OCI-LY1 (cell line): ENCODE measurements at regions not wholly inside any gene's neighbourhood (a gene's known extent, or its start where the extent isn't known, plus 50 kb on each side); places are given as distances from the start of the nearest gene placed in this dataset.

Experiments used
- H2AFZ ChIP-seq: fragments of 200-600 bp; sonication (generic), shearing (Covaris generic); 2 replicates; pipeline ENCODE4 v1.6.0; 2014; ENCODE audit warnings: antibody characterized with exemption, mild to moderate bottlenecking, low read length
- H3F3A ChIP-seq: fragments of 200-600 bp; sonication (generic), shearing (Covaris generic); 2 replicates; pipeline ENCODE4 v1.6.0; 2014; ENCODE audit warnings: mild to moderate bottlenecking, antibody characterized with exemption, low read length, moderate library complexity; ENCODE audit not compliant: insufficient read depth
- H3K27ac ChIP-seq: fragments of 200-600 bp; sonication (generic); 2 replicates; pipeline ENCODE4 v1.5.1; 2014; ENCODE audit warnings: low read length, mixed run types, mild to moderate bottlenecking, low read depth; ENCODE audit not compliant: poor library complexity, severe bottlenecking
- H3K27me3 ChIP-seq: fragments of 200-600 bp; sonication (generic); 2 replicates; pipeline ENCODE4 v1.6.0; 2014; ENCODE audit warnings: antibody characterized with exemption, mild to moderate bottlenecking, low read length, moderate library complexity; ENCODE audit not compliant: insufficient read depth
- H3K36me3 ChIP-seq: fragments of 200-600 bp; sonication (generic); 2 replicates; pipeline ENCODE4 v1.6.1; 2014; ENCODE audit warnings: mild to moderate bottlenecking, antibody characterized with exemption, low read length, moderate library complexity, mixed read lengths; ENCODE audit not compliant: insufficient read depth
- H3K4me1 ChIP-seq: fragments of 200-600 bp; sonication (generic); 2 replicates; pipeline ENCODE4 v1.5.1; 2014; ENCODE audit warnings: mild to moderate bottlenecking, low read length, moderate library complexity; ENCODE audit not compliant: insufficient read depth, severe bottlenecking
- H3K4me2 ChIP-seq: fragments of 200-600 bp; sonication (generic), shearing (Covaris generic); 2 replicates; pipeline ENCODE4 v1.6.1; 2014; ENCODE audit warnings: low read length
- H3K4me3 ChIP-seq: fragments of 200-600 bp; sonication (generic); 2 replicates; pipeline ENCODE4 v1.5.1; 2014; ENCODE audit warnings: low read length, low read depth, mild to moderate bottlenecking, mixed read lengths; ENCODE audit not compliant: poor library complexity, severe bottlenecking
- H3K79me2 ChIP-seq: fragments of 200-600 bp; shearing (Covaris generic); 2 replicates; pipeline ENCODE4 v1.6.1; 2016; ENCODE audit warnings: mixed run types, low read length, mixed read lengths; ENCODE audit not compliant: insufficient read depth
- H3K9ac ChIP-seq: fragments of 200-600 bp; sonication (generic), shearing (Covaris generic); 2 replicates; pipeline ENCODE4 v1.6.1; 2014; ENCODE audit warnings: mild to moderate bottlenecking, low read length, mixed read lengths
- H3K9me2 ChIP-seq: fragments of 200-600 bp; sonication (generic), shearing (Covaris generic); 2 replicates; pipeline ENCODE4 v1.6.1; 2014; ENCODE audit warnings: low read depth, mild to moderate bottlenecking, low read length, mixed read lengths
- H3K9me3 ChIP-seq: fragments of 200-600 bp; shearing (Covaris generic); 2 replicates; pipeline ENCODE4 v1.6.1; 2014; ENCODE audit warnings: low read length, mixed read lengths
- H4K20me1 ChIP-seq: fragments of 200-600 bp; sonication (generic), shearing (Covaris generic); 2 replicates; pipeline ENCODE4 v1.6.0; 2016; ENCODE audit warnings: mild to moderate bottlenecking, low read length; ENCODE audit not compliant: insufficient read depth
- CTCF ChIP-seq: fragments of 200-600 bp; sonication (generic), shearing (Covaris generic); IDR thresholded peaks from 2 replicates; pipeline ENCODE4 v1.5.1; 2017; ENCODE audit warnings: mild to moderate bottlenecking, antibody characterized with exemption, low read length, moderate library complexity, mixed read lengths
- EZH2 ChIP-seq: fragments of 200-600 bp; sonication (generic), shearing (Covaris generic); IDR thresholded peaks from 2 replicates; pipeline ENCODE4 v1.8.0; 2017; ENCODE audit warnings: borderline replicate concordance, mixed run types, mild to moderate bottlenecking, antibody characterized with exemption, low read length, moderate library complexity, mixed read lengths

- Histone ChIP-seq H3K4me1 (no peaks in the 10 kb centered on the region), H3K79me2 (no peaks in the 10 kb centered on the region), H3F3A (no peaks in the 10 kb centered on the region), H3K27me3 (no peaks in the 10 kb centered on the region), H3K27ac (no peak overlapping the region), H3K4me2 (no peak overlapping the region), H3K9me3 (no peaks in the 10 kb centered on the region), H3K36me3 (no peaks in the 10 kb centered on the region), H3K9me2 (no peaks in the 10 kb centered on the region), H2AFZ (no peak overlapping the region), H4K20me1 (no peaks in the 10 kb centered on the region), H3K4me3 (no peak overlapping the region), H3K9ac (no peak overlapping the region)
- TF ChIP-seq EZH2 (no peak), CTCF (no peak)
Measured at GRCh38 chr18:27349284-27349882, 164.3 kb upstream of the CHST9 start.

GRCh38 chr18:27331606-27332005 is 146.5 kb upstream of the CHST9 start:
- Histone ChIP-seq H3K36me3 (no peaks in the 10 kb centered on the region), H3K4me1 (no peaks in the 10 kb centered on the region), H3K4me3 (no peak overlapping the region), H3K9me2 (no peaks in the 10 kb centered on the region), H3K27me3 (no peaks in the 10 kb centered on the region), H3K9me3 (no peaks in the 10 kb centered on the region), H3K4me2 (no peak overlapping the region), H4K20me1 (no peaks in the 10 kb centered on the region), H3F3A (no peaks in the 10 kb centered on the region), H3K79me2 (no peaks in the 10 kb centered on the region), H3K27ac (no peak overlapping the region), H2AFZ (no peak overlapping the region), H3K9ac (no peak overlapping the region)
- TF ChIP-seq EZH2: no peak
- TF ChIP-seq CTCF: no peak

- Histone ChIP-seq H3F3A (no peaks in the 10 kb centered on the region), H3K9me3 (no peaks in the 10 kb centered on the region), H2AFZ (no peak overlapping the region), H3K4me1 (no peaks in the 10 kb centered on the region), H3K9ac (no peak overlapping the region), H3K4me3 (no peak overlapping the region), H3K36me3 (no peaks in the 10 kb centered on the region), H3K79me2 (no peaks in the 10 kb centered on the region), H3K27me3 (no peaks in the 10 kb centered on the region), H3K27ac (no peak overlapping the region), H3K4me2 (no peak overlapping the region), H3K9me2 (no peaks in the 10 kb centered on the region), H4K20me1 (no peaks in the 10 kb centered on the region)
- TF ChIP-seq CTCF: no peak
Measured at GRCh38 chr18:27314996-27315395, 129.9 kb upstream of the CHST9 start.
